ENCODE measurements at regions not wholly inside any gene's neighbourhood (a gene's known extent, or its start where the extent isn't known, plus 50 kb on each side); places are given as distances from the start of the nearest gene placed in this dataset.

- no peak for DNase-seq (ENCODE audit: low read depth in 2 of 2)
Measured at GRCh38 chr22:48799227-48799970, 1028.3 kb downstream of the BRD1 start.

DNA sequence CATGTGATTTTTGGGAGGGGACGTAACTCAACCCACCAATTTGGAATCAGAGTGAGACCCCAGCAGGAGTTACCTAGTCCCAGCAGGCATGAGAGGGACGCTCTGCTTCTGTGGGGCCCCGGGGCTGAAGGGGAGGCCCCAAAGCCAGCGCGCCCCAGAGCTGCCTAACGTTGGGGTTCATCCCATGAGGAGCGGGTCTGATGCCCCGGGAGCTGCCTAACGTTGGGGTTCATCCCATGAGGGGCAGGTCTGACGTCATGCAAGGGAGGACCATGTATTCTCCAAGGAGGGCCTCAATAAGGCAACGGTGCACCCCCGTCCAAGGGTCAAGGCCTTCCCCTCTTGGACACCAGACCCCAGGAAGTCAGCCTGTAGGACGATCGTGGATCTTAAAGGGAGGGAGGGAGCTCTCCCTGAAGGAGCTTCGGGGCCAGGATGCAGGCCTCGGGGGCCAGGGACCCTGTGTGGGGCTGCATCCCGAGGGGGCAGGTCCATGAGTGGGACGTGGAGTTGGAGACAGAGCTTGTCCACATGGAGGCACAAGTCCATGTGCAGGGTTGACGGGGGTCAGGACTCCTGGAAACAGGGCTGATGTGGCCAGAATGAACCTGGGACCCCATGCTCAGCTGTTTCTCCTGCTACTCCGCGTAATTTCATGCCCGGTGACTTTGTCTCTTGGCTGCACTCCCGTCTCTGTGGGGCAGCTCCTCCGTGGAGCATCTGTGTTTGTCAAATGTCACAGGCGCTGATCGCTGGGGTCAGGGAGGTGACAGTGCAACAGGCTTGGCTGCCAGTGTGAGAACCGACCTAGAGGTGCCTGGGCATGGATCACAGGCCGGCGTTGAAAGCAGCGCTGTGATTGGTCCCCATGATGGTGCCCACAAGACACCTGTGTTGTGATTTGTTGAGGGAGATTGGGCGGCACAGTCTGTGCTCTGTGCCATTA lies 1029.1 kb downstream of the BRD1 start:
- DNase-seq (ENCODE audit: low read depth in 2 of 2): no peak

DNA sequence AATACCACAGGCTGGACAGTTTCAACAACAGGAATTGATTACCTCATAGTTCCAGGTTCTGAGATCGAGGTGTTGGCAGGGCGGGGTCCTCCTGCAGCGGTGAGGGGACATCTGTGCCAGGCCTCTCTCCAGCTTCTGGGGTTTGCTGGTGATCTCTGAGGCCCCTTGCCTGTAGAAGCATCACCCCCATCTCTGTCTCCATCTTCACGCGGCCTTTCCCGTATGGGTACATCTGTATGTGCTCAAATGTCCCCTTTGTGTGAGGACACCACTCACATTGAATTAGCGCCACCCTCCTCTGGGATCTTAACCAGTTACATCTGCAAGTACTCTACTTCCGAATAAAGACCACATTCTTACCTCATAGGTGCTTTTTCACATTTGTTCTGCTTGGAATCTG lies 1029.9 kb downstream of the BRD1 start:
- DNase-seq (ENCODE audit: low read depth in 2 of 2): no peak

GRCh38 chr22:48796310-48797015 lies 1031.2 kb downstream of the BRD1 start:
- no peak for DNase-seq (ENCODE audit: low read depth in 2 of 2)

GRCh38 chr22:48795664-48796063 lies 1032.0 kb downstream of the BRD1 start:
- DNase-seq (ENCODE audit: low read depth in 2 of 2): no peak

DNA sequence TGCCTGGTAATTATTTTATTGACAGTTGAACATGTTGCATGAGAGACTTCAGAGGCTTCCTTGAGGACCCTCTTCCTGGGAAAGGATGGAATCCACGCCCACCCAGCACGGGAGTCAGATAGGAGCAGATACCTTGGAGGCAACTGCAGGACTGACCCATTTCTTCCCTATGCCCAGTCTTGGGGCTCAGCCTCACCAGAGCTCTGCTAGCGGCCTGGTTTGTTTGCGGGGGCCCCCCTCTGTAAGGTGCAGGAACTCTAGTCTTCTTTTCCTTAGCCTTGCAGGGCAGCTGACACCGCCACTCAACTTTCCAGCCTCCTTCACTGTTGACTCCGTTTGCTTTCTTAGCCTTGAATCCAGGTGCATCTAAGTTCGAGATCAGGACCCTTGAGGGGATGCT lies 1032.8 kb downstream of the BRD1 start:
- DNase-seq (ENCODE audit: low read depth in 2 of 2): no peak

- no peak for DNase-seq (ENCODE audit: low read depth in 2 of 2)
Measured at GRCh38 chr22:48793949-48794348, 1033.7 kb downstream of the BRD1 start.

GRCh38 chr22:48786679-48786996 lies 1041.0 kb downstream of the BRD1 start:
- no peak for DNase-seq (ENCODE audit: low read depth in 2 of 2)

- no peak for DNase-seq (ENCODE audit: low read depth in 2 of 2)
Measured at GRCh38 chr22:48785792-48786678, 1041.6 kb downstream of the BRD1 start.

GRCh38 chr22:48784701-48785503 lies 1042.8 kb downstream of the BRD1 start:
- DNase-seq (ENCODE audit: low read depth in 2 of 2): no peak

- DNase-seq (ENCODE audit: low read depth in 2 of 2): no peak
Measured at GRCh38 chr22:48783821-48784266, 1043.8 kb downstream of the BRD1 start.

- no peak for DNase-seq (ENCODE audit: low read depth in 2 of 2)
Measured at GRCh38 chr22:48782811-48783511, 1044.7 kb downstream of the BRD1 start.

DNA sequence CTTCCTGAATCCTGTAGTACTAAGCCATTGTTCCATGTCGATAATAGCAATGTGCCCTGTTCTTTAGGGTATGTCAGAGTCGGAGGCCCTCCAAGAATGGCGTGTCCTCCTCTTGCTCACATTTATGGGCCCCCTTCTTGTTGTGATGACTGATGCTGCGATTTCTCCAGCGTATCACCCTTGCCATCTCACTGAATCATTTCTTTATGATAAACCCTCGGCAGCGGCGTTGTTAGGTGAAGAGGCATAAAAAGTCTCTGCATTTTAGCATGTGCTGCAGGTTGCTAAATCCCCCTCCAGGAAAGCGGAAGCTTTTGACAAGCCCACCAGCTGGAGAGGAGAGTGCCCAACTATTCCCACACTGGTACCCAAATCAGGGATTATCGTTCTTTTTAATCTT lies 1045.3 kb downstream of the BRD1 start:
- DNase-seq (ENCODE audit: low read depth in 2 of 2): no peak

DNA sequence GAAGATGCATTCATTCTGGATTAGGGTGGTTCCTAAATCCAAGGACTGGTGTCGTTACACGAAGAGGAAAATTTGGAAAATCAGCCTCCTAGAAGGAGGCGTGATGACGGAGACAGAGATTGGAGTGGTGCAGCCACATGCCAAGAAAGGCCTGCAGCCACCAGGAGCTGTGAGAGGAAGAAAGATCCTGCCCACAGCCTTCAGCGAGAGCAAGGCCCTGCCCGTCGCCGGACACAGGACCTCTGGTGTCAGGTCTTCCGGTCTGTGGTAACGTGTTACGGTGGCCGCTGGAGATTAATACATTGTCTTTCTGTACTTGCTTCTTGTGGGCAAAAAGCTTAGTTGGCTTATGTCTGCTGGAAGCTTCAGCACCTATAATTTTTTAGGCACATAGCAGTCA lies 1045.8 kb downstream of the BRD1 start:
- DNase-seq (ENCODE audit: low read depth in 2 of 2): no peak

DNA sequence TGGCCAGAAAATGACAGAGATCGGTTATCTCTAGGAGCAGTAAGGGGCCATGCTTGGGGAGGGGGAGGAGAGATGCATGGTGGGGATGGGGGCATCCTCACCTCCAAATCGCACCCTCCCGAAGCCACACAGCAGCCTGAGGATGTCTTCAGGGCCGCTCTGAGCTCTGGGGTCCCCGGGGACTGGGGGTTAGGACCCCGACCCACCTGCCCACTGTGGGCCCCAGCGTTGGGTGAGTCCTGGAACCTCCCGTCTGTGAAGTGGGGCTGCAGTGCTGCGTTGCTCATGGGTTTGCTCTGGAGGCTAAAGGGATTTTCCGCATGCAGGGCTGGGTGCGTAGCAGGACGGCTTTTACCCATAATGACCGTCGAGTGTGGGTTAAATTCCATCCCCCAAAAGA lies 1046.3 kb downstream of the BRD1 start:
- no peak for DNase-seq (ENCODE audit: low read depth in 2 of 2)

DNA sequence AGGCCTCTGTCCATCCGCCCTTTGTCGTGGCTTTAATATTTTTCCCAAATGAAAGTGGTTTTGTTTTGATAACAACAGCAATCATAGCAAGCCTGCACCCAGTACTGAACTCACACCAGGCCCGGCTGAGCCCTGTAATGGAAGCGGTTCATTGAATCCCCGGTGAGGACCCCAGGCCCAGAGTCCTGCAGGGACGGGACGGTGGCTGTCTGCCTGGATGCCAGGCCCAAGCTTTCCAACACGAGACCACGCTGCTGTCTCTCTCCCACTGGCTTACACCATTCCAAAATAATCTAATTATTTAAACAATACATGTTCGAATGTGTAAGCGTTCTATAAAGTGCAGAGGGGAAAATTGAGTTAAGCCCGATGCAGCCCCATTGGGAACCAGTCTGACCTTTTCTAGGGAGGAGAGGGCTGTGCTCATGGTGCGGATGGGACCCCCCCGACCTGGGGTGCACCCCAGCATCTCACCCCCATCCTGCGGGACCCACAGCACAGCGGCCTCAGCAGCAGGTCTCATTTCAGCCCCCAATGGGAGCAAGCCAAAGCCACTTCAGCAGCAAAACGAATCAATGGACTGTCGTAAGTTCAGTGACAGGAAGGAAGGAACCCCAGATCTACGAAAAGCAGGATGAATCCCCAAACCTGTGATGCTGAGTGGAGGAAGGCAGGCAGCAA lies 1046.9 kb downstream of the BRD1 start:
- DNase-seq (ENCODE audit: low read depth in 2 of 2): no peak

DNA sequence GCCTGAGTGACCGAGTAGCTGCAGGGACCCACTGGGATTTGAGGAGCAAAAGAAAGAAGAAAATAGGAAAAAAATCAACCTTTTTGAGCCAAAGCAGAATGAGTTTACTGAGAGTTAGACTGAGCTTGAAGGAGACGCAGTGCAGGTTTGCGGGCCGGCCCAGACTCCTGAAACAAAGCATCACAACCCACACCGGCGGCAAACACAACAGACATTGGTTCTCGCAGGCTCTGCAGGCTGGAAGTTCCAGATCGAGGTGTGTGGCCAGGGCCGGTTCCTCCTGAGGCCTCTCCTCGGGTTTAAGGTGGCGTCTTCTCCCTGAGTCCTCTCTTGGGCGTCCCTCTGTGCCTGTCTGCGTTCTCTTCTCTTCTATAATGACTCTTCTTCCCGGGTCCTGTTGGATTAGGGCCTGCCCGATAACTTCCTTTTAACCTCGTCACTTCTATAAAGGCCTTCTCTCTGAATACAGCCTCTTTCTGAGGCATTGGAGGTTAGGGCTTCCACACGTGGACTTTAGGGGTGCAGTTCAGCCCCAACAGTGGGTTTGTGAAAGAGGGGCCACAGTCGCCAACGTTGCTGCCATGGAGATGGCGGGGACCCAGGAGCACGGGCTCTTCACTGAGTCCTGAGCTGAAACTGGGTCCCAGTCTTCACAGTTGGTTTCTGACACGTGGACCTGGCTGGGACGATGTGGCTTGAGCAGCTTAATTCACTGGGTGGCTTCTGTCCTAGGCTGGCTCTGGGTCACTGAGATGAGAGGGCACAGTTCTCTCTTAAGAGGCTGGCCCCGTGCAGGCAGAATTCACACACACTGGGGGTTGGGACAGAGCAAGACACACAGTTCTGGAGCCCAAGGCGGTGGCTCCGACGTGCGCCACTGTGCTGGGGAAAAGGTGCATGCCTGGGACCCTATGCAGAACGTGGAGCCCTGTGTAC lies 1047.7 kb downstream of the BRD1 start:
- no peak for DNase-seq (ENCODE audit: low read depth in 2 of 2)

DNA sequence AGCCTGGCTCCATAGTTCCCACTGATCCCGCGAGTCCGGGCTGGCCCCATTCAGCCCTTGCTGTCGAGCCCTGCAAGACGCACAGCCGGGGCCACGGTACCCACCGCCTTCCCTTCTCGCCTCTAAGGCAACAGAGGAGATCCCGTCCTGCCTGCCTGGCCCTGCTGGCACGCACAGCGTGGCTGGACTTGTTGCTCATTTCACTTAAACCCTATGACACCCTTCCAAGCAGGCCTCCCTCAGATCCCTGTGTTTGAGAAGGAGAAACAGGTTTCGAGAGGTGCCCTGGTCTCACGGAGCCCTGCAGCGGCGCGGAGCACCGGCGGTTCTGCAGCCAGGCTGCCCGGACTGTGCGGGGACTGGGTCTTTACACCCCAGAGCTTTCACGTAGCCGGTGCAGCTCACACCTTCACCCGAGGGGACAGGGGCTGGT lies 1048.4 kb downstream of the BRD1 start:
- no peak for DNase-seq (ENCODE audit: low read depth in 2 of 2)
